ENCODE measurements at regions not wholly inside any gene's neighbourhood (a gene's known extent, or its start where the extent isn't known, plus 50 kb on each side); places are given as distances from the start of the nearest gene placed in this dataset.
"Not testable (repeated sequence)": the region's sequence is repeated elsewhere in the genome, so short reads cannot be mapped to it uniquely, and the experiment has no call there.

- H3K27ac Mint-ChIP-seq = no peak overlapping the region
- no peaks in the 10 kb centered on the region for H3K27me3 Mint-ChIP-seq
- H3K9me3 Mint-ChIP-seq = peaks cover 17% of the 10 kb centered on the region
- no peaks in the 10 kb centered on the region for H3K4me1 Mint-ChIP-seq (ENCODE audit: low read depth)
- DNase-seq = no peak
- no peak overlapping the region for H3K4me3 Mint-ChIP-seq
- peaks cover 37% of the 10 kb centered on the region for H3K36me3 Mint-ChIP-seq (ENCODE audit: low read depth)
These were observed 599.5 kb downstream of the FLRT2 start for GRCh38 chr14:86129426-86129825.

GRCh38 chr14:86124328-86124727, 594.4 kb downstream of the FLRT2 start:
- H3K4me3 Mint-ChIP-seq = no peak overlapping the region
- H3K36me3 Mint-ChIP-seq (ENCODE audit: low read depth) = peaks cover 34% of the 10 kb centered on the region
- no peak overlapping the region for H3K27ac Mint-ChIP-seq
- DNase-seq = no peak
- peaks cover 10% of the 10 kb centered on the region for H3K9me3 Mint-ChIP-seq
- H3K4me1 Mint-ChIP-seq (ENCODE audit: low read depth) = no peaks in the 10 kb centered on the region
- H3K27me3 Mint-ChIP-seq = no peaks in the 10 kb centered on the region

GRCh38 chr14:86115972-86116371, 586.0 kb downstream of the FLRT2 start:
- peaks cover 30% of the 10 kb centered on the region for H3K9me3 Mint-ChIP-seq
- no peaks in the 10 kb centered on the region for H3K4me1 Mint-ChIP-seq (ENCODE audit: low read depth)
- no peak overlapping the region for H3K4me3 Mint-ChIP-seq
- no peak overlapping the region for H3K27ac Mint-ChIP-seq
- H3K27me3 Mint-ChIP-seq = no peaks in the 10 kb centered on the region
- DNase-seq = no peak
- H3K36me3 Mint-ChIP-seq (ENCODE audit: low read depth) = peaks cover 30% of the 10 kb centered on the region

GRCh38 chr14:86110871-86111270, 580.9 kb downstream of the FLRT2 start:
- DNase-seq; H3K27ac Mint-ChIP-seq; H3K27me3 Mint-ChIP-seq; H3K4me3 Mint-ChIP-seq; H3K4me1 Mint-ChIP-seq (ENCODE audit: low read depth): not testable (repeated sequence)
- Mint-ChIP-seq H3K9me3 (peaks cover 14% of the 10 kb centered on the region), H3K36me3 (ENCODE audit: low read depth) (peaks cover 18% of the 10 kb centered on the region)

GRCh38 chr14:86104691-86105265, 574.8 kb downstream of the FLRT2 start:
- Mint-ChIP-seq H3K4me3 (no peak overlapping the region), H3K27me3 (no peaks in the 10 kb centered on the region), H3K27ac (no peak overlapping the region), H3K9me3 (peaks cover 21% of the 10 kb centered on the region), H3K4me1 (ENCODE audit: low read depth) (no peaks in the 10 kb centered on the region), H3K36me3 (ENCODE audit: low read depth) (peaks cover 25% of the 10 kb centered on the region)
- no peak for DNase-seq

- Mint-ChIP-seq H3K4me3 (no peak overlapping the region), H3K36me3 (ENCODE audit: low read depth) (peaks cover 22% of the 10 kb centered on the region), H3K27me3 (no peaks in the 10 kb centered on the region), H3K4me1 (ENCODE audit: low read depth) (peaks cover 8% of the 10 kb centered on the region), H3K27ac (no peak overlapping the region), H3K9me3 (peaks cover 22% of the 10 kb centered on the region)
- DNase-seq = no peak
These were observed 564.6 kb downstream of the FLRT2 start for GRCh38 chr14:86094512-86094911.

GRCh38 chr14:86091811-86092210, 561.9 kb downstream of the FLRT2 start:
- no peak overlapping the region for H3K4me3 Mint-ChIP-seq
- H3K36me3 Mint-ChIP-seq (ENCODE audit: low read depth) = peaks cover 20% of the 10 kb centered on the region
- peaks cover 13% of the 10 kb centered on the region for H3K4me1 Mint-ChIP-seq (ENCODE audit: low read depth)
- no peak for DNase-seq
- H3K9me3 Mint-ChIP-seq = peaks cover 20% of the 10 kb centered on the region
- no peak overlapping the region for H3K27ac Mint-ChIP-seq
- H3K27me3 Mint-ChIP-seq = no peaks in the 10 kb centered on the region

GRCh38 chr14:86088156-86088555, 558.2 kb downstream of the FLRT2 start:
- H3K27ac Mint-ChIP-seq = no peak overlapping the region
- H3K36me3 Mint-ChIP-seq (ENCODE audit: low read depth) = peaks cover 16% of the 10 kb centered on the region
- no peaks in the 10 kb centered on the region for H3K27me3 Mint-ChIP-seq
- H3K9me3 Mint-ChIP-seq = peaks cover 12% of the 10 kb centered on the region
- peaks cover 5% of the 10 kb centered on the region for H3K4me1 Mint-ChIP-seq (ENCODE audit: low read depth)
- no peak for DNase-seq
- no peak overlapping the region for H3K4me3 Mint-ChIP-seq

GRCh38 chr14:86087377-86087776, 557.4 kb downstream of the FLRT2 start:
- H3K27me3 Mint-ChIP-seq = no peaks in the 10 kb centered on the region
- H3K4me3 Mint-ChIP-seq = no peak overlapping the region
- H3K9me3 Mint-ChIP-seq = peaks cover 8% of the 10 kb centered on the region
- no peak for DNase-seq
- H3K4me1 Mint-ChIP-seq (ENCODE audit: low read depth) = peaks cover 5% of the 10 kb centered on the region
- H3K27ac Mint-ChIP-seq = no peak overlapping the region
- peaks cover 17% of the 10 kb centered on the region for H3K36me3 Mint-ChIP-seq (ENCODE audit: low read depth)

- peaks cover 20% of the 10 kb centered on the region for H3K36me3 Mint-ChIP-seq (ENCODE audit: low read depth)
- peaks cover 5% of the 10 kb centered on the region for H3K4me1 Mint-ChIP-seq (ENCODE audit: low read depth)
- no peak for DNase-seq
- H3K27ac Mint-ChIP-seq = no peak overlapping the region
- H3K4me3 Mint-ChIP-seq = no peak overlapping the region
- H3K9me3 Mint-ChIP-seq = peaks cover 6% of the 10 kb centered on the region
- no peaks in the 10 kb centered on the region for H3K27me3 Mint-ChIP-seq
These were observed 557.0 kb downstream of the FLRT2 start for GRCh38 chr14:86086962-86087361.

GRCh38 chr14:86084097-86084496, 554.2 kb downstream of the FLRT2 start:
- Mint-ChIP-seq H3K4me3 (no peak overlapping the region), H3K4me1 (ENCODE audit: low read depth) (peaks cover 5% of the 10 kb centered on the region), H3K27me3 (no peaks in the 10 kb centered on the region), H3K9me3 (peaks cover 5% of the 10 kb centered on the region), H3K36me3 (ENCODE audit: low read depth) (peaks cover 30% of the 10 kb centered on the region), H3K27ac (no peak overlapping the region)
- no peak for DNase-seq

GRCh38 chr14:86083616-86084015, 553.7 kb downstream of the FLRT2 start:
- Mint-ChIP-seq H3K9me3 (peaks cover 5% of the 10 kb centered on the region), H3K27ac (no peak overlapping the region), H3K4me3 (no peak overlapping the region), H3K4me1 (ENCODE audit: low read depth) (peaks cover 5% of the 10 kb centered on the region), H3K27me3 (no peaks in the 10 kb centered on the region), H3K36me3 (ENCODE audit: low read depth) (peaks cover 30% of the 10 kb centered on the region)
- DNase-seq = no peak

GRCh38 chr14:86072116-86072894, 542.4 kb downstream of the FLRT2 start:
- Mint-ChIP-seq H3K9me3 (no peaks in the 10 kb centered on the region), H3K4me3 (no peak overlapping the region), H3K36me3 (ENCODE audit: low read depth) (peaks cover 4% of the 10 kb centered on the region), H3K27me3 (no peaks in the 10 kb centered on the region), H3K27ac (no peak overlapping the region), H3K4me1 (ENCODE audit: low read depth) (peaks cover 12% of the 10 kb centered on the region)
- DNase-seq = no peak

- no peak for DNase-seq
- Mint-ChIP-seq H3K36me3 (ENCODE audit: low read depth) (peaks cover 3% of the 10 kb centered on the region), H3K4me3 (no peak overlapping the region), H3K9me3 (peaks cover 4% of the 10 kb centered on the region), H3K27me3 (no peaks in the 10 kb centered on the region), H3K4me1 (ENCODE audit: low read depth) (peaks cover 1% of the 10 kb centered on the region), H3K27ac (no peak overlapping the region)
These were observed 536.7 kb downstream of the FLRT2 start for GRCh38 chr14:86066651-86067050.

- H3K4me1 Mint-ChIP-seq (ENCODE audit: low read depth) = no peaks in the 10 kb centered on the region
- H3K36me3 Mint-ChIP-seq (ENCODE audit: low read depth) = peaks cover 3% of the 10 kb centered on the region
- no peak for DNase-seq
- no peak overlapping the region for H3K27ac Mint-ChIP-seq
- H3K9me3 Mint-ChIP-seq = peaks cover 4% of the 10 kb centered on the region
- no peak overlapping the region for H3K4me3 Mint-ChIP-seq
- H3K27me3 Mint-ChIP-seq = no peaks in the 10 kb centered on the region
These were observed 535.5 kb downstream of the FLRT2 start for GRCh38 chr14:86065407-86065806.
